ENCODE measurements at regions not wholly inside any gene's neighbourhood (a gene's known extent, or its start where the extent isn't known, plus 50 kb on each side); places are given as distances from the start of the nearest gene placed in this dataset.
A peak's percentile ranks its signal among the peaks of the same experiment; 100 is the strongest.

DNA sequence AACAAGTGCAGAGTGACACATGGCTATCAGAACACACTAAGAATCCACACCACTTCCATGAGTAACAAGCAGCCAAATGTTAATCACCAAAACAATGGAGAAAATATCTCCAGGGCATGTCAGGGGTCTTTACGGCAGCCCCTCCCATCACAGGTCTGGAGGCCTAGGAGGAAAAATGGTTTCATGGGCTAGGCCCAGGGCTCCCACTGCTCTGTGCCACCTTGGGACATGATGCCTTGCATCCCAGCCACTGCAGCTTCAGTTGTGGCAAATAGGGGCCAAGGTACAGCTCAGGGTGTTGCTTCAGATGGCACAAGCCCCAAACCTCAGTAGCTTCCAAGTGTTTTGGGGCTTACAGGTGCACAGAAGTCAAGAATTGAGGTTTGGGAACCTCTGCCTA is 66.6 kb downstream of the NEURL3 start:
- no peak for DNase-seq

DNA sequence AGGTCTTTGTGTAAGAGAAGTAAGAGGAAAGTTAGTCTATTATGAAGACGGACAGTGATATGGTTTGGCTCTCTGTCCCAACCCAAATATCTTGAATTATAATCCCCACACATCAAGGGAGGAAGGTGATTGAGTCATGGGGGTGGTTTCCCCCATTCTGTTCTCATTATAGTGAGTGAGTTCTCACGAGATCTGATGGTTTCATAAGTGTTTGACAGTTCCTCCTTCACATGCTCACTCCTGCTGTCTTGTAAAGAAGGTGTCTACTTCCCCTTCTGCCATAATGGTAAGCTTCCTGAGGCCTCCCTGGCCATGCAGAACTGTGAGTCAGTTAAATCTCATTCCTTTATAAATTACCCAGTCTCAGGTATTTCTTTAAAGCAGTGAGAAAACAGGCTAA is 67.6 kb downstream of the NEURL3 start:
- DNase-seq, result no peak

DNA sequence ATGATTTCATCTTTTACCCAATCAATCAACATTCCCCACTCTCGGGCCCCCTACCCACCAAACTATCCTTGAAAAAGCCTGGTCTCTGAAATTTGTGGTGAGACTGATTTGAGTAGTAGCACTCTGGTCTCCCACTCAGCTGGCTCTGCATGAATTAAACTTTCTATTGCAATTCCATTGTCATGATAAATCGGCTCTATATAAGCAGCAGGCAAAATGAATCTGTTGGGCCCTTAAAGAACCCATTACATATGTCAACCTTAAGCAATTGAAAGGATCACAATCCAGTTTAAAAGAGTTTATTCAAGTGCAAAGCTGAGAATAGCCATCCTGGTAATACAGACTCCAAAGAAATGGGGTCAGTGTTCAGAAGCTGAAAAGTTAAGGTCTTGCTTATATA is 68.2 kb downstream of the NEURL3 start:
- DNase-seq, result no peak

DNA sequence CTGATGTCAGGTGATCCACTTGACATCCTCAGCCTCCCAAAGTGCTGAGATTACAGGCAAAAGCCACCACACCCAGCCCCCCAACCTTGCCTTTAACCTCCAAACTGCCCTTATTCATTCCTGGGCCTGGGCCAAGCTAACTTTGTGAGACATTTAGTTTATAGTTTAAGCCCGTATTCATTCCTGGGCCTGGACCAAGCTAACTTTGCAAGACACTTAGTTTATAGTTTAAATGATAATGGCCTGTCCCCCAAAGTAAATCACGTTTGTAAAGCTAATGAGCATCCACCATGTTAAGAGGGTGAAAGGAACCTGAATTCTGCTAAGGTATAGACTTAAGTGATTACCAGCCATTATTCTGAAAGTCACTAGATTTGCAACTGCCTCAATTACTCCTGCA is 68.7 kb downstream of the NEURL3 start:
- no peak for DNase-seq

DNA sequence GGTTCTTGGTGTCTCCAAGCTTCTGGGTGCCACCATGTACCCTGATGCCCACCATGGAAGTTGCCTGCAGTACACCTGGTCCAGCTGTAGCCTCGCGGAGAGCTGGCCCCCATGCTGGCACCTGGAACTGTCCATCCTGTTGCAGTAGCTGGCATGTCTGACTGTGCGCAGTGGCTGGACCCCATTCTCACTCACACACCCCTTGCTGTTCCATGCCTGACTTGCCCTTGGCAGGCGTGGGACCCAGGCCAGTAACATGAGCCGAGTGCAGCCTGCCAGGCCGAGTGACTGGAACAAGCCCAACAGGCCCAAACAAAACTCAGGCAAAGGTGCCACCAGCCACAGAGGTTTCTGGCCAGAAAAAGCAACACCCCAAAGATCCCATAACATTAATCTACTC is 73.8 kb downstream of the NEURL3 start:
- DNase-seq, result no peak

DNA sequence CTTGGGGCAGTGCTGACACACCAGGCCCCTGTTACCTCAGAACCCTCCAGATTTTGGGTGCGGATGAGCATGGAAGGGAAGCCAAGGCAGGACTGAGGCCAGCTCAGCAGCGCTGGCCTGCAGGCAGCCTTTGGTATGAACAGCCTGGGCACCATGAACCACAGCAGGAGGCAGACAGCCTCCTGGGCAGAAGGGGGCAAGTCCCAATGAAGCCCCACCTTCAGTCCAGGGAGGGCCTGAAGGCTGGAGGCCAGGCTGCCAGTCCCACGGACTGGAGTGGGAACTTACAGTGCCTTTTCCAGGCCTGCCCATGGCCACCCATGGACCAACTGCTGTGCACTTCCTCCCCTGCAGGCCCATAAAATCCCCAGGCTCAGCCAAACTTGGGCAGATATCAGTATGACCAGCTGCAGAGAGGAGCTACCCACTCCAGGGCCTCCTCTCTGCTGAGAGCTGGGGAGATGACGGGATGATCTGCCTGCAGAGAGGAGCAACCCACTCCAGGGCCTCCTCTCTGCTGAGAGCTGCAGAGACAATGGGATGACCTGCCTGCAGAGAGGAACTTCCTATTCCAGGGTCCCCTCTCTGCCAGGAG is 74.7 kb downstream of the NEURL3 start:
- DNase-seq, result no peak

DNA sequence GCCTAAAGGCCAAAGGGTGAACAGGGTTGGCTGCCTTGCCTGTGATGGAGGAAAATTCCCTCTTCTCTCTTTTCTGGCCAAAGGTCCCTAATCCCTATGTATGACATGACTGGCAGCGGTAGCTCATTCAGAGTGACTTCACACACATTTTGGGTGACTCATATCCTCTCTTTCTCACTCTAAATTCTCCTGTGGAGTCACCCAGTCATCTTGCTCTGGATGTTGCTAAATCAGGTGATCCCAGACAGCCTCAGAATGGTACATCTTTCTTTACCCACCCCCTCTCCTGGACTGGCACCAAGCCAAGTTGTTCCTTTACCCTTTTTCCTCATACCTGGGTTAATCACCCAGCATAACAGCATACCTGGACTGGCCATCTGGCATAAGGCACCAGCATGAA is 77.2 kb downstream of the NEURL3 start:
- peak; percentile 79 for DNase-seq

DNA sequence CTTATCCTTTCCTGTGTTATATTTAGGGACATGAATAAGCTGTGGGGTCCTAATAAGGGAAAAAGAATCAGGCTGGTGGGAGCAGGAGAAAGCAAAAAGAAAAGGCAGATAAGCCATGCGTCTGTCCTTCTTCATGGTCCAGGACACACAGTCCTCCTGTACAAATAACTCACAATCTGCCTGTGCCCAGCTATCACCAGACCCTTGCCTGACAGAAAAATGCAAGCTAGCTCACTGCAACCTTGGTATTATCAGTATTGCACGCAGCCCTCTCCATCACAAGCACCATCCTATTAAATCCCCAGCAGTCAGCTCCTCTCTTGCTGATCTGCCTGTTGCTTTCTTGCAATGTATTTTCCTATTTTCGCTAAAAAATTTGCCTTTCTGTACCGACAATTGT is 78.0 kb downstream of the NEURL3 start:
- no peak for DNase-seq

DNA sequence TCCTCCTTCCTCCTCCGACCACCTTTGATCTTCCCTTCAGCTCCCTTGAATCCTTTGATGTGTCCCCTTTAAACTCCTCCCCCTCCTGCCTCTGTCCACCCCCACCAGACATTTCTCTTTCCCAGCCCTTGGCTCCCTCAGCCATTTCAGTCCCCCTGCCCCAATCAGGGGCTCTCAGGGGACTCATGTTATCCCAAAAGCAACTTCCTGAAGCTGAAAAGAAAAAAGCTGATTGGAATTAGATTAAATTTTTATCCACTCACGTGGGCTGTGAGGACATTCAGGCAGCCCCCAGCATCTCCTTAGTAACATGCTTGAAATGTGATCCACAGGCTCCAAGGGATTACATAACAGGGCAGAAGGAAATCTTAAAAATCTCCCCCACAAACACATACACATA is 81.3 kb downstream of the NEURL3 start:
- peak; percentile 3 for DNase-seq
